AG09319 (cell line): ENCODE measurements at regions not wholly inside any gene's neighbourhood (a gene's known extent, or its start where the extent isn't known, plus 50 kb on each side); places are given as distances from the start of the nearest gene placed in this dataset.

Experiments
- DNase-seq: peaks from one replicate; pipeline ENCODE4 v3.0.0-alpha.2; 2010; ENCODE audit warnings: low read depth; ENCODE audit errors: extremely low read depth
- CTCF ChIP-seq: IDR thresholded peaks from 2 replicates; pipeline ENCODE4 v1.5.1; 2011; ENCODE audit warnings: low read depth, mild to moderate bottlenecking, inconsistent platforms, low read length, moderate library complexity

GRCh38 chr1:57860931-57861565, 437.2 kb upstream of the DAB1 start:
- no peak for DNase-seq
- TF ChIP-seq CTCF, result no peak

GRCh38 chr1:57860325-57860724, 436.5 kb upstream of the DAB1 start:
- no peak for TF ChIP-seq CTCF
- no peak for DNase-seq

GRCh38 chr1:57858740-57859139, 434.9 kb upstream of the DAB1 start:
- no peak for DNase-seq
- TF ChIP-seq CTCF, result no peak

- TF ChIP-seq CTCF, result no peak
These were observed 433.9 kb upstream of the DAB1 start for GRCh38 chr1:57857809-57858208.

GRCh38 chr1:57854436-57854835, 430.6 kb upstream of the DAB1 start:
- no peak for TF ChIP-seq CTCF
- no peak for DNase-seq

More at GRCh38 chr1:57857809-57858208, 433.9 kb upstream of the DAB1 start:
- DNase-seq, result no peak

- DNase-seq, result no peak
- TF ChIP-seq CTCF, result no peak
These were observed 426.5 kb upstream of the DAB1 start for GRCh38 chr1:57850176-57850940.

- DNase-seq, result no peak
- no peak for TF ChIP-seq CTCF
These were observed 424.5 kb upstream of the DAB1 start for GRCh38 chr1:57848406-57848805.
